SK-N-SH (cell line): ENCODE measurements at regions not wholly inside any gene's neighbourhood (a gene's known extent, or its start where the extent isn't known, plus 50 kb on each side); places are given as distances from the start of the nearest gene placed in this dataset.

Source experiments
- CTCF ChIA-PET: fragments of 300-600, 350-600 bp; formaldehyde crosslinking; extraction: SDS; loops from one replicate; lab custom pipeline; 2021; lab: Yijun Ruan, JAX
- POLR2A ChIA-PET: fragments of 350-600 bp; sonication (Branson Sonifier 250); formaldehyde crosslinking; extraction: SDS; loops from one replicate; lab custom pipeline; 2020; ENCODE audit warnings: antibody characterized with exemption, inconsistent platforms; lab: Yijun Ruan, JAX
- DNase-seq: peaks from one replicate; pipeline ENCODE4 v3.0.0; 2012
- H2AFZ ChIP-seq: fragments of 200-600 bp; sonication (generic); 2 replicates; pipeline ENCODE4 v1.8.1; 2016; ENCODE audit warnings: antibody characterized with exemption, mild to moderate bottlenecking, low read depth
- H3F3A ChIP-seq: fragments of 200-600 bp; sonication (generic); replicated peaks from 2 replicates; pipeline ENCODE3; 2016; ENCODE audit warnings: antibody characterized with exemption, mild to moderate bottlenecking; ENCODE audit not compliant: insufficient read depth
- H3K27ac ChIP-seq, 2 experiments: fragments of 200-500 bp in 1 of 2; fragments of 200-600 bp in 1 of 2; sonication (Bioruptor generic) in 1 of 2; sonication (generic), shearing (Covaris generic) in 1 of 2; 2 replicates each; pipeline versions ENCODE4 v1.5.1 to v1.6.1; 2014 to 2016; ENCODE audit warnings: low read depth in 2 of 2, inconsistent platforms in 1 of 2, low read length in 1 of 2, mild to moderate bottlenecking in 1 of 2, mixed read lengths in 1 of 2
- H3K27me3 ChIP-seq: fragments of 200-600 bp; sonication (generic), shearing (Covaris generic); 2 replicates; pipeline ENCODE4 v1.6.1; 2016; ENCODE audit warnings: mixed run types; ENCODE audit not compliant: insufficient read depth
- H3K36me3 ChIP-seq, 2 experiments: fragments of 200-500 bp in 1 of 2; fragments of 200-600 bp in 1 of 2; sonication (Bioruptor generic) in 1 of 2; sonication (generic) in 1 of 2; replicated peaks in 1 of 2; 2 replicates each; pipeline versions ENCODE3 to v1.5.1; 2014 to 2016; ENCODE audit warnings: low read length in 1 of 2, mild to moderate bottlenecking in 1 of 2; ENCODE audit not compliant: insufficient read depth in 2 of 2, control insufficient read depth in 1 of 2
- H3K4me1 ChIP-seq, 2 experiments: fragments of 200-500 bp in 1 of 2; fragments of 200-600 bp in 1 of 2; sonication (Bioruptor generic) in 1 of 2; sonication (generic), shearing (Covaris generic) in 1 of 2; 2 replicates each; pipeline versions ENCODE4 v1.5.1 to v1.6.1; 2014 to 2016; ENCODE audit warnings: low read depth in 1 of 2, low read length in 1 of 2, mixed run types in 1 of 2; ENCODE audit not compliant: insufficient read depth in 2 of 2, control insufficient read depth in 1 of 2
- H3K4me2 ChIP-seq: fragments of 200-600 bp; sonication (generic), shearing (Covaris generic); 2 replicates; pipeline ENCODE4 v1.6.1; 2017; ENCODE audit warnings: mixed run types
- H3K4me3 ChIP-seq, 2 experiments: fragments of 200-500 bp in 1 of 2; fragments of 200-600 bp in 1 of 2; sonication (Bioruptor generic) in 1 of 2; sonication (generic), shearing (Covaris generic) in 1 of 2; 2 replicates each; pipeline versions ENCODE4 v1.5.1 to v1.8.1; 2014 to 2016; ENCODE audit warnings: low read depth in 2 of 2, inconsistent platforms in 1 of 2, low read length in 1 of 2, mild to moderate bottlenecking in 1 of 2, mixed read lengths in 1 of 2, moderate library complexity in 1 of 2
- H3K79me2 ChIP-seq: fragments of 200-600 bp; sonication (generic); 2 replicates; pipeline ENCODE4 v1.8.1; 2017; ENCODE audit warnings: mild to moderate bottlenecking; ENCODE audit not compliant: insufficient read depth
- H3K9ac ChIP-seq: fragments of 200-600 bp; sonication (generic); 2 replicates; pipeline ENCODE4 v1.6.1; 2017; ENCODE audit warnings: mixed run types
- H3K9me2 ChIP-seq: fragments of 200-600 bp; sonication (generic); 2 replicates; pipeline ENCODE4 v1.6.1; 2017; ENCODE audit warnings: mixed run types
- H3K9me3 ChIP-seq: fragments of 200-600 bp; sonication (generic); 2 replicates; pipeline ENCODE4 v1.6.1; 2017; ENCODE audit warnings: mixed run types, mild to moderate bottlenecking, moderate library complexity
- H4K20me1 ChIP-seq: fragments of 200-600 bp; sonication (generic); 2 replicates; pipeline ENCODE4 v1.6.1; 2017; ENCODE audit warnings: mild to moderate bottlenecking, mixed run types; ENCODE audit not compliant: insufficient read depth
- ELF1 ChIP-seq: IDR thresholded peaks from 2 replicates; pipeline ENCODE4 v1.4.0; 2012
- EP300 ChIP-seq, 2 experiments: IDR thresholded peaks; 2 replicates each; pipeline versions ENCODE4 v1.4.0 to v1.6.1; 2012; ENCODE audit warnings: borderline replicate concordance in 1 of 2, low read depth in 1 of 2, low read length in 1 of 2
- EZH2phosphoT487 ChIP-seq: fragments of 200-600 bp; sonication (generic); IDR thresholded peaks from 2 replicates; pipeline ENCODE4 v1.6.1; 2017; ENCODE audit warnings: low read depth, mixed run types, mild to moderate bottlenecking, antibody characterized with exemption, moderate library complexity, borderline replicate concordance
- FOXJ3 ChIP-seq: sonication (generic); formaldehyde crosslinking; IDR thresholded peaks from 2 replicates; pipeline ENCODE4 v1.5.1; 2020; ENCODE audit warnings: mild to moderate bottlenecking, missing genetic modification reagents
- FOXM1 ChIP-seq: IDR thresholded peaks from 2 replicates; pipeline ENCODE4 v1.4.0; 2012; ENCODE audit warnings: low read depth, mild to moderate bottlenecking
- GATA2 ChIP-seq: sonication (generic); formaldehyde crosslinking; IDR thresholded peaks from 2 replicates; pipeline ENCODE4 v1.5.0; 2020; ENCODE audit warnings: mild to moderate bottlenecking, missing genetic modification reagents
- MEF2A ChIP-seq: IDR thresholded peaks from 2 replicates; pipeline ENCODE4 v1.4.0; 2012; ENCODE audit warnings: low read depth, borderline replicate concordance
- MXI1 ChIP-seq: IDR thresholded peaks from 2 replicates; pipeline ENCODE4 v1.6.1; 2012; ENCODE audit warnings: mild to moderate bottlenecking, low read depth, low read length, improper control_type of control experiment
- NFIC ChIP-seq: IDR thresholded peaks from 2 replicates; pipeline ENCODE4 v1.4.0; 2012; ENCODE audit warnings: borderline replicate concordance
- NRF1 ChIP-seq: IDR thresholded peaks from 2 replicates; pipeline ENCODE4 v1.6.1; 2012; ENCODE audit warnings: low read depth, mild to moderate bottlenecking, low read length
- POLR2AphosphoS5 ChIP-seq: IDR thresholded peaks from 2 replicates; pipeline ENCODE4 v1.6.1; 2012; ENCODE audit warnings: low read depth, low read length
- RCOR1 ChIP-seq: fragments of 150-350 bp; IDR thresholded peaks from 2 replicates; pipeline ENCODE4 v1.6.1; 2017; ENCODE audit warnings: antibody characterized with exemption, low read length
- RFX5 ChIP-seq: IDR thresholded peaks from 2 replicates; pipeline ENCODE4 v1.6.1; 2012; ENCODE audit warnings: mild to moderate bottlenecking, improper control_type of control experiment, low read length
- RXRA ChIP-seq: IDR thresholded peaks from 2 replicates; pipeline ENCODE4 v1.4.0; 2012; ENCODE audit warnings: low read depth, mild to moderate bottlenecking, borderline replicate concordance
- SMC3 ChIP-seq: IDR thresholded peaks from 2 replicates; pipeline ENCODE4 v1.6.1; 2012; ENCODE audit warnings: low read depth, low read length, improper control_type of control experiment
- TEAD4 ChIP-seq: IDR thresholded peaks from 2 replicates; pipeline ENCODE4 v1.4.0; 2012; ENCODE audit warnings: mild to moderate bottlenecking, borderline replicate concordance; ENCODE audit not compliant: insufficient read depth
- WGBS: methylation state at CpG from one replicate; pipeline ENCODE4 v1.1.6; 2017; ENCODE audit warnings: low lambda C conversion rate; 5-methylcytosine and 5-hydroxymethylcytosine counted together
- TF ChIP-seq, protein P1 (sequence below): fragments of 200-600 bp; sonication (generic); IDR thresholded peaks from 2 replicates; pipeline ENCODE4 v1.6.1; 2017; ENCODE audit warnings: antibody characterized with exemption, mild to moderate bottlenecking, moderate library complexity

- Histone ChIP-seq H3K79me2 (no peaks in the 10 kb centered on the region), H3K4me3 (no peak overlapping the region), H4K20me1 (no peaks in the 10 kb centered on the region), H3K9ac (no peak overlapping the region), H3F3A (no peaks in the 10 kb centered on the region), H3K9me2 (no peaks in the 10 kb centered on the region), H3K9me3 (no peaks in the 10 kb centered on the region), H3K36me3 (no peaks in the 10 kb centered on the region), H3K4me2 (no peak overlapping the region)
- no peak for DNase-seq
- 78% methylated on average over 3 of the region's 3 CpGs for WGBS
- no peak for TF ChIP-seq EP300 (IDR thresholded peaks at IDR 0.05; ENCODE audit: borderline replicate concordance in 1 of 2, low read depth in 1 of 2, low read length in 1 of 2)
- TF ChIP-seq GATA2, result no peak
- no peak for TF ChIP-seq RCOR1
- TF ChIP-seq MXI1, result no peak
- no peak for TF ChIP-seq POLR2AphosphoS5
- TF ChIP-seq NFIC, result no peak
- TF ChIP-seq EZH2phosphoT487, result no peak
- TF ChIP-seq, all 33 proteins: peak for 0
- CTCF ChIA-PET, result no interaction called here
- POLR2A ChIA-PET, result no interaction called here
- Histone ChIP-seq H3K27me3 (no peaks in the 10 kb centered on the region), H3K27ac (no peak overlapping the region), H3K4me1 (peaks cover 0 to 3% of the 10 kb centered on the region in 2 experiments; a peak in 2 of 4 replicates), H2AFZ (no peak overlapping the region)
Observed at GRCh38 chr21:27421654-27422053, 454.8 kb upstream of the ADAMTS5 start.

DNA sequence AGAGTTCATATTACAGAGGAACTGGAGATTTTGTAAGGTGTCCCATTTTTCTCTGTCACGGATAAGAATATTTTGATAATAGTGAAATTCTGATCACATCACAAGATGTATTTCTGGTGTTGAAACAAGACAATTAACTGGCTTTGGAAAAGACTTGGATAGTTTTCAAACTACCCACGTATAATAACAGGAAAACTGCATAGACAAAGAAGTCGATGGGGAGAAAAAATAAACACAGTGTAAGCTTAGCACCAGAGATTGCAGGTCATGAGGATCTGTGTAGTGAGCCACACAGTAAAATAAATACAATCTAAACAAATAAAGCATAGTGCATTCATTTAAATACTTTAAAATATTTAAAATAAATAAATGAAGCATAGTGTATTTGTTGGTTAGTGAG, 452.3 kb upstream of the ADAMTS5 start:
- Histone ChIP-seq H2AFZ (no peak overlapping the region), H3K4me3 (no peak overlapping the region), H4K20me1 (no peaks in the 10 kb centered on the region), H3K9ac (no peak overlapping the region), H3K36me3 (no peaks in the 10 kb centered on the region), H3K79me2 (no peaks in the 10 kb centered on the region), H3K9me3 (no peaks in the 10 kb centered on the region), H3F3A (no peaks in the 10 kb centered on the region), H3K27ac (no peak overlapping the region), H3K4me1 (no peaks in the 10 kb centered on the region), H3K9me2 (no peaks in the 10 kb centered on the region), H3K27me3 (no peaks in the 10 kb centered on the region), H3K4me2 (no peak overlapping the region)
- ChIA-PET POLR2A (no interaction called here), CTCF (no interaction called here)
- WGBS, result 75% methylated on average over 3 of the region's 3 CpGs
- no peak for DNase-seq
- TF ChIP-seq EP300 (IDR thresholded peaks at IDR 0.05; ENCODE audit: borderline replicate concordance in 1 of 2, low read depth in 1 of 2, low read length in 1 of 2) (no peak), TEAD4 (no peak), POLR2AphosphoS5 (no peak), MEF2A (no peak), NRF1 (no peak), RXRA (no peak), MXI1 (no peak), ELF1 (no peak), FOXJ3 (no peak), SMC3 (no peak), FOXM1 (no peak), RFX5 (no peak)
- TF ChIP-seq, protein P1, sequence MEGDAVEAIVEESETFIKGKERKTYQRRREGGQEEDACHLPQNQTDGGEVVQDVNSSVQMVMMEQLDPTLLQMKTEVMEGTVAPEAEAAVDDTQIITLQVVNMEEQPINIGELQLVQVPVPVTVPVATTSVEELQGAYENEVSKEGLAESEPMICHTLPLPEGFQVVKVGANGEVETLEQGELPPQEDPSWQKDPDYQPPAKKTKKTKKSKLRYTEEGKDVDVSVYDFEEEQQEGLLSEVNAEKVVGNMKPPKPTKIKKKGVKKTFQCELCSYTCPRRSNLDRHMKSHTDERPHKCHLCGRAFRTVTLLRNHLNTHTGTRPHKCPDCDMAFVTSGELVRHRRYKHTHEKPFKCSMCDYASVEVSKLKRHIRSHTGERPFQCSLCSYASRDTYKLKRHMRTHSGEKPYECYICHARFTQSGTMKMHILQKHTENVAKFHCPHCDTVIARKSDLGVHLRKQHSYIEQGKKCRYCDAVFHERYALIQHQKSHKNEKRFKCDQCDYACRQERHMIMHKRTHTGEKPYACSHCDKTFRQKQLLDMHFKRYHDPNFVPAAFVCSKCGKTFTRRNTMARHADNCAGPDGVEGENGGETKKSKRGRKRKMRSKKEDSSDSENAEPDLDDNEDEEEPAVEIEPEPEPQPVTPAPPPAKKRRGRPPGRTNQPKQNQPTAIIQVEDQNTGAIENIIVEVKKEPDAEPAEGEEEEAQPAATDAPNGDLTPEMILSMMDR, result no peak
- TF ChIP-seq, all 33 proteins: peak for 0
